Ectodermal cell (in vitro differentiated cells): ENCODE measurements at regions not wholly inside any gene's neighbourhood (a gene's known extent, or its start where the extent isn't known, plus 50 kb on each side); places are given as distances from the start of the nearest gene placed in this dataset.

Source experiments
- H3K27ac ChIP-seq: 2 replicates; pipeline ENCODE4 v1.7.0; 2013; ENCODE audit warnings: mild to moderate bottlenecking, low read depth, low read length; ENCODE audit not compliant: insufficient read depth, poor library complexity, severe bottlenecking
- H3K27me3 ChIP-seq: 2 replicates; pipeline ENCODE4 v1.7.0; 2013; ENCODE audit warnings: mild to moderate bottlenecking, low read length; ENCODE audit not compliant: insufficient read depth, control insufficient read depth, poor library complexity, severe bottlenecking
- H3K36me3 ChIP-seq: one replicate; pipeline ENCODE4 v1.7.0; 2013; ENCODE audit warnings: low read length; ENCODE audit not compliant: control insufficient read depth, insufficient read depth
- H3K4me1 ChIP-seq: one replicate; pipeline ENCODE4 v1.7.0; 2013; ENCODE audit warnings: low read length; ENCODE audit not compliant: control insufficient read depth, insufficient read depth
- H3K4me3 ChIP-seq: 2 replicates; pipeline ENCODE4 v1.7.0; 2013; ENCODE audit warnings: low read depth, low read length, control low read depth; ENCODE audit not compliant: insufficient read depth
- H3K9me3 ChIP-seq: 2 replicates; pipeline ENCODE4 v1.7.0; 2013; ENCODE audit warnings: mild to moderate bottlenecking, low read length, moderate library complexity; ENCODE audit not compliant: control insufficient read depth
- WGBS, 2 experiments: methylation state at CpG; one replicate each; pipeline ENCODE4 v1.1.7; 2013; ENCODE audit warnings: missing lambda C conversion rate in 2 of 2; 5-methylcytosine and 5-hydroxymethylcytosine counted together

DNA sequence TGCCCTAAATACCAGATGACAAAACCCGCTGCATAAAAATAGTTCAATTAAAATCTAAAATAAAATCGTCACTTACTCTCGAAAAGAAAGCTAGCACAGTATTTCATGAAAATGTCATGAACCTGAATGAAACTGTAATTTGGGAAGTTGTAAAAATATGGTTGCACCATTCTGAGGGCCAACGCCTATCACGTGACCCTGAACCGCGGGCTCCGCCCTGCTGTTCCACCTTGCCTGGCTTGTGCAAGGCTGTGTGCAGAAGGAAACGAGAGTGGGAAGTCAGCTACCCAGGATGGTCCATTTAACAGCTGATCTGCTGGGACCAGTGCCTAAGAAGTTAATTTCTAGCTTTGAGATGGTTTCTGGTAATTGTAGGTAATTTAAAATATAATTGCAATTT, 91.7 kb upstream of the BMP4 start:
- H3K4me1 ChIP-seq = no peaks in the 10 kb centered on the region
- no peak overlapping the region for H3K4me3 ChIP-seq
- H3K27me3 ChIP-seq = no peaks in the 10 kb centered on the region
- WGBS, 2 experiments = 96 to 97% methylated on average over 9 of the region's 9 CpGs
- no peaks in the 10 kb centered on the region for H3K36me3 ChIP-seq
- no peaks in the 10 kb centered on the region for H3K9me3 ChIP-seq
- H3K27ac ChIP-seq = no peak overlapping the region

DNA sequence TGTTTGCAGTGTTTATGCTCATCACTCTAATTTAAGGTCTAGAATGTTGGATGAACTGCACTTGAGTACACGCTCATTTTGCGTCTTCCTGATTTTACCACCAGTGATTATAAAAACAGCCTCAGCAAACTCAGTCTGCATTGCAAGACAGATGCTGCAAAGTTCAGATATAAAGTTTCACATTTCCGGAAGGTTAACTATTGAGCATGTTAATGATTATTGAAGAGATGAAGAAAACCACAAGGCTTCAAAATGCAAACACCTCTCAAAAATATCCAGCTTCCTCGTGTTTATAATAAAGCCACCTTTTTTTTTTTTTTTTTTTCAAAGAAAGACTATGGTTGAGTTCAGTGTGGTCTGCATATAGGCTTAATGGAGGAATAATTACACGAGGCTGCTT, 92.1 kb upstream of the BMP4 start:
- Histone ChIP-seq H3K9me3 (no peaks in the 10 kb centered on the region), H3K4me3 (no peak overlapping the region), H3K27me3 (no peaks in the 10 kb centered on the region), H3K36me3 (no peaks in the 10 kb centered on the region), H3K4me1 (no peaks in the 10 kb centered on the region), H3K27ac (no peak overlapping the region)
- 86 to 91% methylated on average over 4 to 5 of the region's 5 CpGs for WGBS, 2 experiments

DNA sequence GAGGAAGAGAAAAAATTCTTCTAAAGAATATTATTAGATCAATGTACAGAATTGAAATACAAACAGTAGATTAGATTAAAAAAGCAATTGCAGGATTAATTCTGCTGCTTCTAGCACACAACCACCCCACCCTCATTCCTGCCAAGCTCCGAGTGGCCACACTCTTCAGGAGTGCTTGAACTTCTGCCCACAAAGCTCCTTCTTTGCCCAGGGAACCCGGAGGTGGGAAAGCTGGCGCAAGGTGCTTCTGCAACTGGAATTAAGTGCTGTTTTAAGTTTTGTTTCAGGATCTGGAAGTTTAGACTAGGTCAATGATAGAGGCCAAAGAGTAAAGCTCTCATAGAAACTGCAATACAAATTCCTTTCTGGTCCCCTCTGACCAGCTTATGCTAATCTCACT, 94.1 kb upstream of the BMP4 start:
- H3K4me3 ChIP-seq = no peak overlapping the region
- no peaks in the 10 kb centered on the region for H3K27me3 ChIP-seq
- no peaks in the 10 kb centered on the region for H3K4me1 ChIP-seq
- no peak overlapping the region for H3K27ac ChIP-seq
- no peaks in the 10 kb centered on the region for H3K36me3 ChIP-seq
- WGBS, 2 experiments = 94 to 97% methylated on average over 2 to 3 of the region's 3 CpGs
- no peaks in the 10 kb centered on the region for H3K9me3 ChIP-seq

DNA sequence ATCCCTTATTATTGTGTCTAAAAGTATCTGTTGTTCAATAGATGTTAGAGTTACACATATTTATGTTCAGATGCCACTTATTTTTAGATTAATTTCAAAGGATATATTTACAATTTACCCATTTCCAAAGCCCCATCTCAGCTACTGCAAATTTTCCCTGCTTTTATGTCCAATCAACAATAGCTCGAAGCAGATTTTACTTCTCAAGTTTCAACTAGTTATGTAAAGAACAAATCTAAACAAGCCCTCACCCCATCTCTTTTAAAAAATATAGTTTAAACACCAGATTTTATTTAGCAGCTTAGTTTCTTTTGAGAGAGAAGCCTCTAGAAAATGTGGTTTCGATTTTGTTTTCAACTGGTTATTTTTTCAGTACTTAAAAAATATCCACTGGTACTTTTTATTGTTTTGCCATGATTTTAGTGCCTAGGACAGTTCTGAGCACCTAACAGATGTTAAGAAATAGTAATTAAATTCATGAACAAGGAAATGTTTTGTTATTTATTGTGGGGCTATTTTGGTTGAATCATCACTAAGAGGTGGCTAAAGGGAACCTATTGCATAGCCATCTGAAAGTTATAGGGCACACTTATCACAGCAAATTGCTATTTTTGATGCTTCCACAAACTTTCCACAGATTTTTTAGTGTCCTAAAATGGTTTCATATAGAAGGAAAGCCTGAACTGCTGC, 96.2 kb upstream of the BMP4 start:
- H3K4me3 ChIP-seq = no peak overlapping the region
- no peak overlapping the region for H3K27ac ChIP-seq
- H3K4me1 ChIP-seq = no peaks in the 10 kb centered on the region
- no peaks in the 10 kb centered on the region for H3K27me3 ChIP-seq
- WGBS, 2 experiments = 95 to 100% methylated on average over 1 to 2 of the region's 2 CpGs
- H3K9me3 ChIP-seq = no peaks in the 10 kb centered on the region
- no peaks in the 10 kb centered on the region for H3K36me3 ChIP-seq

DNA sequence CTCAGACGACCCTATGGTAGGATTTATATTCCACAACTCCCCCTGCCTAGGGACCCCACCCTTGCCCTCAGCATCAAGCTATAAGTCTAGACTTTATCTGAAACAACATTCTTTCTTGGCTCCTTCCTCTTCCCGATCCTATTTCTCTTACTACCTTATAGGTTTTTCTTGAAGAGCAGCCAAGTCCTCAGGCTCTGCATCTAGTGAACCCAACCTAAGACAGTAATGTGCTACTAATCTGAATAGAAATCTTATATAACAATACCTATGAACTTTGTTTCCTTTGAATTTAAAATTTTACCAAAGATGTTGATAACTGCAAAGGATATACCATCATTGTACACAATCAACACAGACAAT, 96.7 kb upstream of the BMP4 start:
- Histone ChIP-seq H3K36me3 (no peaks in the 10 kb centered on the region), H3K4me3 (no peak overlapping the region), H3K27ac (no peak overlapping the region), H3K4me1 (no peaks in the 10 kb centered on the region), H3K9me3 (no peaks in the 10 kb centered on the region), H3K27me3 (no peaks in the 10 kb centered on the region)
- WGBS, 2 experiments = 89 to 92% methylated on average over 2 of the region's 2 CpGs

DNA sequence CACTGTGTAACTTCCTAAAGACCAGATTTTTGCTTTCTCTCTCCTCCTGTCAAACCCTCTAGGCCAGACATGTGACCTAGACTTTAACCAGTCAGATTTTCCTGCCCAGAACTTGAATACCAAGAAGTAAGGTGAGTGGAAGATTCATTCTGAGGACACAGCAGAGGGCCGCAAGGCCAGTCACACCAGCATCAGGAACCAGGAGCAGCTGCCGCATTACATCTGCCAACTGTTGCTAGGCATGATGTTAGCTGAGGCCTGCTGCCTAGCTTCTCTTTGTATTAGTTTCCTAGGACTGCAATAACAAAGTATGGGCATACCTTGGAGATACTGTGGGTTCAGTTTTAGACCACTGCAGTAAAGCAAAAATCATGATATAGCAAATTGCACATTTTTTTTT, 101.9 kb upstream of the BMP4 start:
- Histone ChIP-seq H3K4me1 (no peaks in the 10 kb centered on the region), H3K9me3 (no peaks in the 10 kb centered on the region), H3K27me3 (no peaks in the 10 kb centered on the region), H3K36me3 (no peaks in the 10 kb centered on the region), H3K27ac (no peak overlapping the region), H3K4me3 (no peak overlapping the region)
- 92 to 96% methylated on average over 2 of the region's 2 CpGs for WGBS, 2 experiments

DNA sequence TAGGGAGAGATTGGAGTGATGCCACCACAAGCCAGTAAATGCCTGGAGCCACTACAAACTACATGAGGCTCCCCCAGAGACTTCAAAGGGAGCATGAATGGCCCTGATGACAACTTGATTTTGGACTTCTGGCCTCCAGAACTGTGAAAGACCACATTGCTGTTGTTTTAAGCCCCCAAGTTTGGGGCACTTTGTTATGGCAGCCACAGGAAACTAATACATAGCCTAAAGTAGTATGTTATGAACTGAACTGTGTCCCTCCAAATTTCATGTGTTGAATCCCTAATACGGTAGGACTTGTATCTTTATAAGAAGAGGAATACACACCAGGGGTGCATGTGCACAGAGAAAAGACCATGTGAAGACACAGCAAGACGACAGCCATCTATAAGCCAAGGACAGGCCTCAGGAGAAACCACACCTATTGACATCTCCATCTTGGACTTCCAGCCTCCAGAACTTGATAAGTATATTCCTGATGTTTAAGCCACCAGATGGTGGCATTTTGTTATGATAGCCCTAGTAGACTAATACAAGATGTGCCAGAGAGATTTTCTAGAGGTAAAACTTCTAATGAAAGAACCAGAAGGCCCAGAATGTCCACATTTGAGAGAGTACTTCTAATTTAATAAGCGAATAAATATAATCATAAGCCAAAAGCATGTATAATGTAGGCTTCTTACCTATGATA, 127.1 kb upstream of the BMP4 start:
- 92 to 98% methylated on average over 2 to 3 of the region's 3 CpGs for WGBS, 2 experiments
- Histone ChIP-seq H3K36me3 (no peaks in the 10 kb centered on the region), H3K27me3 (no peaks in the 10 kb centered on the region), H3K4me3 (no peak overlapping the region), H3K27ac (no peak overlapping the region), H3K9me3 (no peaks in the 10 kb centered on the region), H3K4me1 (no peaks in the 10 kb centered on the region)

DNA sequence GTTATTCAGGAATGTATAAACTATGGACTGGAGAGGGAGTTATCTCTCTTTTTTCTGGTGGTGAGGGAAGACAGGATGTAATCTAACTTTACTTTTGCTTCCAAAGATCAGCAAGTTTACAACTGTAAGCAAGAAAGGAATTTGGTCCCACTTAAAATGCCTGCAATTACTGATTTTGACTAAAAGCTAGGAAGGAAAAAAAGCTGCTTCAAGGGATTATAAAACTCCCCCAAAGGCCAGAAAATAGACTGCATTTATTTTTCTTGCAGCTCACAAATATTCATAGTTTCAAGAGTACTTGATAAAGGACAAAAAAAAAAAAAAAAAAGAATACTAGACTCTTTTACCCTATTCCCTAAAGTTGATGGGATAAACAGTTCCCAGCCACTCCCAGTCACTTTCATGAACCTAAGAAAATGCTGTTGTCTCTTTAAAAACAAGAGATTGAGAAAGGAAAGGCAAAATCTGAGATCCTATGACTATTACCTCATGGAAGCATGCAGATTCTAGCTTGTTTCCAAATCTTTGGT, 128.7 kb upstream of the BMP4 start:
- Histone ChIP-seq H3K4me1 (no peaks in the 10 kb centered on the region), H3K36me3 (no peaks in the 10 kb centered on the region), H3K27ac (no peak overlapping the region), H3K9me3 (no peaks in the 10 kb centered on the region), H3K4me3 (no peak overlapping the region), H3K27me3 (no peaks in the 10 kb centered on the region)

DNA sequence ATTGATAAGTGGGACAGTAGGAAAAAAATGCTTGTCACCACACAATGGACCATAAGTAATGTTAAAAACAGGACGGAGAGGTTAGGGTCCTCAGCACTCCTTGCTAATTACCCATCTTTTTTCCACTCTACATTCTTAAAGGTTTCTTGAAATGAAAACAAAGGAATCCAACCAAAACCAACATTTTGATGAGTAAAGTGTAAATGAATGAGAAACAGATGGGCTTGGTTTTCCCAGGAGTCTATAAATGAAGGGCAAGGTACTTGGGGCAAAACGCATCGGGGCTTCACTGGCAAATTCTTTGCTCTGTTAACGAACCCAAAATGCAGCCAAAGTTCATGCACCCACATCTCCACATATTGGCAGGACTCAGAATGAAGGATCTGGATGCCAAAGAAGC, 129.2 kb upstream of the BMP4 start:
- H3K9me3 ChIP-seq = no peaks in the 10 kb centered on the region

DNA sequence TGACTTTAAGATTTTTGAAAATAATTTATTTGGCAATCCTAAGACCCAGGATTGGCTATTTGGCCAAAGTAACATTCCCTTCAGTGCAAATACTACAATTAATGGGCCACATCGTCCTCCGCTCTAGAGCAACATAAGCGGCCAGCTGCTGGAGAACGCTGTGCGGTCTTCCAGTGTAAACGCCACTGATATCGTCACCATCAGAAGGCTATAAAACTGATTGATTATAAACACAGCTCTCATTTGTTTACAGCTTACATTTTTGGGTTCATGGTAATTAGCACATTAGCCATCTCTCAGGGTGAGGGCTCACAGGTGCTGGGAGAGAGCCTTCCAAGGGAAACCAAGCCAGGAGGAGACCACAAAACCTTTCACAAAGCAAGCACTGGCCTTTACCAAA, 130.1 kb upstream of the BMP4 start:
- no peaks in the 10 kb centered on the region for H3K4me1 ChIP-seq
- no peaks in the 10 kb centered on the region for H3K9me3 ChIP-seq
- no peak overlapping the region for H3K4me3 ChIP-seq
- no peaks in the 10 kb centered on the region for H3K36me3 ChIP-seq
- H3K27me3 ChIP-seq = no peaks in the 10 kb centered on the region
- 94% methylated on average over 7 of the region's 7 CpGs for WGBS, 2 experiments
- no peak overlapping the region for H3K27ac ChIP-seq

More for the DNA sequence above, 129.2 kb upstream of the BMP4 start:
- Histone ChIP-seq H3K4me3 (no peak overlapping the region), H3K4me1 (no peaks in the 10 kb centered on the region), H3K27me3 (no peaks in the 10 kb centered on the region), H3K27ac (no peak overlapping the region), H3K36me3 (no peaks in the 10 kb centered on the region)
- 88 to 94% methylated on average over 4 of the region's 4 CpGs for WGBS, 2 experiments
